Ovary (tissue), 7 donors: ENCODE measurements at regions not wholly inside any gene's neighbourhood (a gene's known extent, or its start where the extent isn't known, plus 50 kb on each side); places are given as distances from the start of the nearest gene placed in this dataset.

Experiments
- DNase-seq, 5 donors: peaks; one replicate each; pipeline ENCODE4 v3.0.0-alpha.2; 2019 to 2020
- H3K27ac ChIP-seq, 2 donors: fragments of 200-600 bp; one replicate each; pipeline versions ENCODE4 v1.5.1 to v1.8.0; 2019 to 2022
- H3K27me3 ChIP-seq: fragments of 200-600 bp; one replicate; pipeline ENCODE4 v1.8.0; 2022
- H3K36me3 ChIP-seq: fragments of 200-600 bp; sonication (generic); one replicate; pipeline ENCODE4 v1.5.1; 2019
- H3K4me1 ChIP-seq: one replicate; pipeline ENCODE4 v1.8.1; 2013; ENCODE audit warnings: mild to moderate bottlenecking, moderate library complexity; ENCODE audit not compliant: insufficient read depth
- H3K4me3 ChIP-seq: fragments of 200-600 bp; sonication (generic); one replicate; pipeline ENCODE4 v1.5.1; 2017
- H3K9me3 ChIP-seq, 2 donors: fragments of 200-600 bp in 1 of 2; sonication (generic) in 1 of 2; one replicate each; pipeline versions ENCODE4 v1.5.1 to v1.8.1; 2013 to 2019; ENCODE audit warnings: mild to moderate bottlenecking in 1 of 2, moderate library complexity in 1 of 2
- EP300 ChIP-seq: sonication (generic); formaldehyde crosslinking; IDR thresholded peaks from one replicate; pipeline ENCODE4 v1.6.1; 2017; ENCODE audit warnings: antibody characterized with exemption
- POLR2A ChIP-seq: fragments of 450-650 bp; IDR thresholded peaks from one replicate; pipeline ENCODE4 v1.6.1; 2017; ENCODE audit warnings: antibody characterized with exemption, mild to moderate bottlenecking, moderate library complexity
- WGBS, 3 donors: extraction: QIAGEN DNeasy Blood & Tissue Kit in 1 of 3; methylation state at CpG; one replicate each; pipeline versions ENCODE4 v1.1.5 to v1.1.7; 2013 to 2017; 5-methylcytosine and 5-hydroxymethylcytosine counted together
- intact Hi-C, 4 donors: fragments of 100-400 bp; cut with DNase I; formaldehyde crosslinking; loops; one replicate each; pipeline versions ENCODE4 v1.11.0 to v1.15.1; 2022 to 2023
- TF ChIP-seq, protein P1 (sequence below), 3 donors: fragments of 450-650 bp in 2 of 3; fragments of 200-600 bp in 1 of 3; IDR thresholded peaks; one replicate each; pipeline versions ENCODE4 v1.5.1 to v1.8.0; 2016 to 2022; ENCODE audit warnings: antibody characterized with exemption in 3 of 3, mild to moderate bottlenecking in 1 of 3
- donor health status: DM: no; HTN: no; CAD: no; lungs with moderate emphysema.
- donor health status: DM: no; HTN: no; CAD: no.
- donor health status: Bipolar disorder and iron deficiency.
- donor health status: DM: no; HTN: no; CAD: no.
- donor health status: DM: yes; HTN: yes; CAD: no.

DNA sequence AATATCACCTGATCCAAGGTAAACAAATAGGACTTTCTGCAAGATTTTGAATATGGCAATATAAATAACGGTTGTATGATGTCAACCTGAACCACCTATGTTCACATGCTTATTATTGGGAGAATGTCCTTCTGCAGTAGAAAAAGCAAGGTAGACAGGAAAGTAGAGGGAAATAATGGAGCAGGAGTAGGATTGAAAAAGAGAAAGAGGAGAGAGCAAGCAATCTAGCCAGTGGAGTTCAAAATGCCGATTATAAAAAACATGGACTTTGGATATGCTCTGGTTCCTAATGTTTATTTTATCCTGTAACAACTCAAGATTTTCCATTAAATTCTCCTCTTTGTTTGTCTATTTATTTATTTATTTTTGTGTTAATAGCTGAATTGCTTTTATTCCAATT, 878.0 kb upstream of the KCND2 start:
- DNase-seq: no peak
- Histone ChIP-seq H3K4me1 (no peaks in the 10 kb centered on the region), H3K4me3 (no peak overlapping the region), H3K27me3 (no peaks in the 10 kb centered on the region), H3K9me3 (no peaks in the 10 kb centered on the region), H3K36me3 (no peaks in the 10 kb centered on the region), H3K27ac (no peak overlapping the region)
- WGBS, 3 donors: 66 to 98% (median 92%) methylated on average over 2 of the region's 2 CpGs
- TF ChIP-seq EP300 (no peak), POLR2A (no peak)
- TF ChIP-seq, protein P1, sequence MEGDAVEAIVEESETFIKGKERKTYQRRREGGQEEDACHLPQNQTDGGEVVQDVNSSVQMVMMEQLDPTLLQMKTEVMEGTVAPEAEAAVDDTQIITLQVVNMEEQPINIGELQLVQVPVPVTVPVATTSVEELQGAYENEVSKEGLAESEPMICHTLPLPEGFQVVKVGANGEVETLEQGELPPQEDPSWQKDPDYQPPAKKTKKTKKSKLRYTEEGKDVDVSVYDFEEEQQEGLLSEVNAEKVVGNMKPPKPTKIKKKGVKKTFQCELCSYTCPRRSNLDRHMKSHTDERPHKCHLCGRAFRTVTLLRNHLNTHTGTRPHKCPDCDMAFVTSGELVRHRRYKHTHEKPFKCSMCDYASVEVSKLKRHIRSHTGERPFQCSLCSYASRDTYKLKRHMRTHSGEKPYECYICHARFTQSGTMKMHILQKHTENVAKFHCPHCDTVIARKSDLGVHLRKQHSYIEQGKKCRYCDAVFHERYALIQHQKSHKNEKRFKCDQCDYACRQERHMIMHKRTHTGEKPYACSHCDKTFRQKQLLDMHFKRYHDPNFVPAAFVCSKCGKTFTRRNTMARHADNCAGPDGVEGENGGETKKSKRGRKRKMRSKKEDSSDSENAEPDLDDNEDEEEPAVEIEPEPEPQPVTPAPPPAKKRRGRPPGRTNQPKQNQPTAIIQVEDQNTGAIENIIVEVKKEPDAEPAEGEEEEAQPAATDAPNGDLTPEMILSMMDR (IDR thresholded peaks at IDR 0.05): no peak
- intact Hi-C loops: no loop called here

DNA sequence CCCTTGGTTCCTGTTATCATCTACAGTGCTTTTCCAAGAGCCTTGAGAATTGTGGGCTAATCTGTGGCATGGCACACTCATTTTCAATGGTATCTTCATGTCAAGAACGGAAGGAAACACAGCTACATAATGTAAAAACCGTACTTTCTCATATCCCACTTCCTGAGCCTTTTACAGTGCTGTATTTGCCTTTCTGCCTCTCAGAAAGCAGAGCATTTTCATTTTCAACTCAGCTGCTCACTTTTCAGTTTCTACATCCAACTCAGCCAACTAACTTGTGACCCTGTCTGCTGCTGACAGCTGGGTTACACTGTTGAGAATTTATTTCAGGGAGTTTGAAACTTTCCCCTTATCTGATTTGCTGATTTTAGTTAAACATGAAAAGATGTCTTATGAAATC, 875.8 kb upstream of the KCND2 start:
- H3K27me3 ChIP-seq: no peaks in the 10 kb centered on the region
- no peaks in the 10 kb centered on the region for H3K9me3 ChIP-seq
- H3K27ac ChIP-seq: no peak overlapping the region
- H3K36me3 ChIP-seq: no peaks in the 10 kb centered on the region
- no peaks in the 10 kb centered on the region for H3K4me1 ChIP-seq
- H3K4me3 ChIP-seq: no peak overlapping the region
- TF ChIP-seq, protein P1 (IDR thresholded peaks at IDR 0.05): no peak
- no peak for TF ChIP-seq POLR2A
- TF ChIP-seq EP300: no peak
- no peak for DNase-seq
- intact Hi-C loops: no loop called here
- WGBS, 3 donors: 55 to 60% (median 59%) methylated on average over 2 of the region's 2 CpGs

DNA sequence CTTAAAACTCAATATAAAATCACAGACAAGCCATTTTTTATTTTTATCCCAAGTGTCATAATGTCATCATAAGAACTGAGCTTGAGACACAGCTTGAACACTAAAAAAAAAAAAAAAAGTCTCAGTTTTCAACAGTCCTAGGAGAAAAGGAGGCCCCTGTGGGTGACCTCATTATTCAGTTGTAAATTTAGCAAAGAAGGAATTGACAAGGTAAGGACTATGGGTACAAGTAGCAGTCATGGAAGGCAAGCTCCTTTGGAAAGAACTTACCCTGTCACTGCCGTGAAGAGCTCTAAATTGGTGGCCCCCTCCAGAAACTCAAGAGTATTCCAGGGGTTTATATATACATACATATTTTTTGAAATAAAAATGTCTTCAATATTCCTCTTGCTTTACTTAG, 864.4 kb upstream of the KCND2 start:
- no peaks in the 10 kb centered on the region for H3K36me3 ChIP-seq

DNA sequence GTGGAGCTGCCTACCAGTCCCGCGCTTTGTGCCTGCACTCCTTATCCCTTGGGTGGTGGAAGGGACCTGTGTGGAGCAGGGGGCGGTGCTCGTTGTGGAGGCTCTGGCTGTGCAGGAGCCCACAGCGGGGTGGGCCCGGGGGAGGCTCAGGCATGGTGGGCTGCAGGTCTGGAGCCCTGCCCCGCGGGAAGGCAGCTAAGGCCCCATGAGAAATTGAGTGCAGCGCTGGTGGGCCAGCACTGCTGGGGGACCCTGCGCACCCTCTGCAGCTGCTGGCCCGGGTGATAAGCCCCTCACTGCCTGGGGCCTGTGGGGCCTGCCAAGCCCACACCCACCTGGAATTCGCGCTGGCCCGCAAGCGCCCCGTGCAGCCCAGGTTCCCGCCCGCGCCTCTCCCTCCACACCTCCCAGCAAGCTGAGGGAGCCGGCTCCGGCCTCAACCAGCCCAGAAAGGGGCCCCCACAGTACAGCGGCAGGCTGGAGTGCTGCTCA, 859.6 kb upstream of the KCND2 start:
- intact Hi-C loops: no loop called here
- DNase-seq: no peak
- Histone ChIP-seq H3K4me3 (no peak overlapping the region), H3K27me3 (peaks cover 2% of the 10 kb centered on the region), H3K4me1 (no peaks in the 10 kb centered on the region), H3K27ac (no peak overlapping the region), H3K36me3 (no peaks in the 10 kb centered on the region), H3K9me3 (no peaks in the 10 kb centered on the region)
- 95 to 98% (median 97%) methylated on average over 18 to 22 of the region's 22 CpGs for WGBS, 3 donors
- no peak for TF ChIP-seq EP300
- TF ChIP-seq, protein P1 (IDR thresholded peaks at IDR 0.05): no peak

More for the DNA sequence above, 864.4 kb upstream of the KCND2 start:
- no peak for TF ChIP-seq POLR2A
- DNase-seq: no peak
- Histone ChIP-seq H3K27ac (no peak overlapping the region), H3K27me3 (no peaks in the 10 kb centered on the region), H3K4me3 (no peak overlapping the region), H3K9me3 (no peaks in the 10 kb centered on the region), H3K4me1 (no peaks in the 10 kb centered on the region)
- 87 to 93% (median 88%) methylated on average over 1 of the region's 1 CpG for WGBS, 3 donors
- intact Hi-C loops: no loop called here

DNA sequence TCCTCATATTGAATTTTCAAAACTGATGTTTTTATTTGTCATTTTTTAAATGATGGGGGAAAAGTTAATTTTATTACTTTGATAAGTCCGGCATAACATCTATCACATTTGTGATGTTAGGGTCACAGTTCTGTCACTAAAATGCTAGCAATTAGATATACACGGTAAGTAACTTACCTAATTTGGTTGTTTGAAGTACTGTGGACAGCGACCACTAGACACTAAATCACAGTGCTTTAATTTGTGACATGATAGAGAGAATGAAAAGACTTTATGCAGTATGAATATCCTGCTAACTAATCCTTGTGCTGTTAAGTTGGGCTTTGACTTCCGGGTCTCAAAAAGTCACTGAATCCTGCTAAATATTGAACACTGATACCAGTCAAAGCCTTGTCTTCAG, 857.3 kb upstream of the KCND2 start:
- TF ChIP-seq, protein P1 (IDR thresholded peaks at IDR 0.05): no peak
- Histone ChIP-seq H3K4me3 (no peak overlapping the region), H3K4me1 (no peaks in the 10 kb centered on the region), H3K9me3 (no peaks in the 10 kb centered on the region), H3K36me3 (no peaks in the 10 kb centered on the region), H3K27ac (no peak overlapping the region), H3K27me3 (peaks cover 2% of the 10 kb centered on the region)
- WGBS, 3 donors: 47 to 52% (median 50%) methylated on average over 4 of the region's 4 CpGs
- intact Hi-C loops: no loop called here
- DNase-seq: no peak
